Glomerular endothelial cell (primary cell): ENCODE measurements at regions not wholly inside any gene's neighbourhood (a gene's known extent, or its start where the extent isn't known, plus 50 kb on each side); places are given as distances from the start of the nearest gene placed in this dataset.

Source experiments
- DNase-seq: peaks from one replicate; pipeline ENCODE4 v3.0.0-alpha.2; 2011; ENCODE audit warnings: low read depth, low spot score; ENCODE audit errors: extremely low read depth

GRCh38 chr2:54360055-54360792 is 95.9 kb upstream of the SPTBN1 start:
- peak; percentile 85 for DNase-seq

- no peak for DNase-seq
These were observed 91.7 kb upstream of the SPTBN1 start for GRCh38 chr2:54364409-54364808.

- DNase-seq = no peak
These were observed 90.5 kb upstream of the SPTBN1 start for GRCh38 chr2:54365661-54366060.

- DNase-seq = no peak
These were observed 89.4 kb upstream of the SPTBN1 start for GRCh38 chr2:54366487-54367280.

GRCh38 chr2:54370405-54371104 is 85.6 kb upstream of the SPTBN1 start:
- DNase-seq = no peak

- no peak for DNase-seq
These were observed 84.6 kb upstream of the SPTBN1 start for GRCh38 chr2:54371460-54372065.

DNA sequence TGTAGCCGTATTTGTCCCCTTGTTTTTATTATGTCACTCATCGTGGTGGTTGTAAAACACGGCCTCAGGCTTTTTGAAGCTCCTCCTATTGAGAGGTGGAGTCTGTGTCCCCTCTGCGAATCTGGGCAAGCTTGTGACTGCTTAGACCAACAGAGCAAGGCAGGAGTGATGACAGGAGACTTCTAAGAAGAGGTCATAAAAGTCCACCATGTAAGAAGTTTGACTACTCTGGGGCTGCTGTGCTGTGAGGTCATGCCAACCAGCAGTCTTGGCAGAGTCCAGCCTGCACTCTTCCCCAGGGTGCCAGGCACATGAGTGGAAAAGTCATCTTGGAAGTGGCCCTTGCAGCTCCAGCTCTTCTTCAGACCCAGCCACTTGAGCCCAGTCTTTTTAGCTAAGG is 83.8 kb upstream of the SPTBN1 start:
- no peak for DNase-seq

DNA sequence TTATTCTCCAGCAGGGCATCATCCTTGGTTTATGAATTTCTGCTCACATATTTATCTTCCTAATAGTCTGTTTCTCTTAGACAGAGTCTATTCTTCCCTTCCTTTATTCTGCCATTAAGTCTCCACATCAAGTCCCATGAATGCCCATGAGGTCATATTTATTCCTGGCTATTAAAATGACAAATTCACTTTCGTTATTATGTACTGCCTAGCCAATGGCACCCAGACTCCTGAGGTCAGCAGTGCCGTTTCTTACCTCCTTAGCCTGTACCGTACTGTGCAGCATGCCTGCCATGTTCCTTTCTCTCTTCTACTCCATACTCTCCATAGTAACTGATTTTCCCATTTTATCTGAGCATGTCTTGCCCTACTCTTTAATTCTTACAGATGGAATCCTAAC is 82.3 kb upstream of the SPTBN1 start:
- no peak for DNase-seq

- DNase-seq = no peak
These were observed 81.3 kb upstream of the SPTBN1 start for GRCh38 chr2:54374591-54375364.

DNA sequence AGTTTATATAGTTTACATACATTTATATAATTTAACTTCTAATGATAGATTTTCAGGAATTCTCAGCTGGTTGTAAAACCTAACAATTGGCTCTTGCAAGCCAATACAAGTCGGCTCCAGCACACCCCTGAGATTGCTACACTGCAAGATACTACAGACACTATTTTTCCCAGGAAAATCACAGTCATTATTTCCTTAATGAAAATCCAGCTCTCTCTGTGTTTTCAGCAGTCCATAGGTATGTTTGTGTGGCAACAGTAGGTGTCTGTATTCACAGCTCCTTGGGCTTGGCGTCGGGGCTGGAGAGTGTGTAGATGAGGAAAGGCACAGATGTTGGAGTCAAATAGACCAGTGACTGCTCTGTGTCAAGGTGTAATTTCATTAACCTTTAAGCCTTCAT is 78.7 kb upstream of the SPTBN1 start:
- no peak for DNase-seq

GRCh38 chr2:54377901-54378493 is 78.1 kb upstream of the SPTBN1 start:
- DNase-seq = no peak

DNA sequence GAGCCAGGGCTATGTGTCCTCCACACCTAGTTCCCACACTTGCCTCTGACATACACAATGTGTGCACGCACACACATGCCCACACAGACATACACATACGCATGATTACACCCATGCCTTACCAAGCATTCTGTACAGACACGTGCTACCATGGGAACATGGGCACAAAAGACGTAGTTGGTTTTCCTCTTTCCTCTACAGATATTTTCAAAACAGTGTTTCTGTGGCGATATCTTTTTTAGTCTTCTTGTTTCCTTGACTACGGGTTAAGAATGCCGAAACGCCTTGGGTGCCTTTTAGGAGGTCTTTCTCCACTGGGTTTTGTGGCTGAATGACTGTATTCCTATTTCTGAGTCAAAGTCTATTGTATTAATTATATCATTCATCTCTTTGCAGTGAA is 75.5 kb upstream of the SPTBN1 start:
- no peak for DNase-seq

DNA sequence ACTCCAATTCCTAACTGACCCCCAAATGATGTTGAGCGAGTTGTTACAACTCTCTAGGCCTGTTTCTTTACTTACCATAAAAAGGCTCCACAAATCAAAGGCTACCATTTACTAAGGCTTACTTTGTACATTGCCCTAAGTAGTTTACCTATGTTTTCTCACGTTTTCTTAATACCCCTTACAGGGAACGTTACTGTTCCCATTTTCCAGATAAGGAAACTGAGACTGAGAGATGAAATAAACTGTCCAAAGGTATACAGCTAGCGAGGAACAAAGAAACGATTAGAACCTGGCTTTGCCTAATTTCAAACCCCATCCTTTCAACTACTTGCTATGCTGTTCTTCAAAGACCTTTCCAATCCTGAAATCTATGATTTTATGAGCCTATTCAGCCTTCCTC is 74.8 kb upstream of the SPTBN1 start:
- no peak for DNase-seq

- DNase-seq = no peak
These were observed 73.5 kb upstream of the SPTBN1 start for GRCh38 chr2:54382601-54383000.

GRCh38 chr2:54384301-54385203 is 71.6 kb upstream of the SPTBN1 start:
- no peak for DNase-seq

DNA sequence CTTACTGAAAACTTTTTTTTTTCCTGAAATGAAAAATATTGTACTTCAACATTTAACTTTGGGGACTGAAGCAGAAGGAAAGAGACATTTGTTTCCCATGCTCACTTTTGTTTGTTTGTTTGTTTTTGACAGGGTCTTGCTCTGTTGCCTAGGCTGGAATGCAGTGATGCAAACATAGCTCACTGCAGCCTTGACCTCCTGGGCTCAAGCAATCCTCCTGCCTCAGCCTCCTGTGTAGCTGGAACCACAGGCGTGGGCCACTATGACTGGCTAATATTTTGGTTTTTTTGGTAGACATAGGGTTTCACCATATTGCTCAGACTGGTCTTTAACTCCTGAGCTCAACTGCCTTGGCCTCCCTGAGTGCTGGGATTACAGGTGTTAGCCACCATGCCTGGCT is 70.9 kb upstream of the SPTBN1 start:
- no peak for DNase-seq

GRCh38 chr2:54386585-54386984 is 69.5 kb upstream of the SPTBN1 start:
- DNase-seq = no peak

DNA sequence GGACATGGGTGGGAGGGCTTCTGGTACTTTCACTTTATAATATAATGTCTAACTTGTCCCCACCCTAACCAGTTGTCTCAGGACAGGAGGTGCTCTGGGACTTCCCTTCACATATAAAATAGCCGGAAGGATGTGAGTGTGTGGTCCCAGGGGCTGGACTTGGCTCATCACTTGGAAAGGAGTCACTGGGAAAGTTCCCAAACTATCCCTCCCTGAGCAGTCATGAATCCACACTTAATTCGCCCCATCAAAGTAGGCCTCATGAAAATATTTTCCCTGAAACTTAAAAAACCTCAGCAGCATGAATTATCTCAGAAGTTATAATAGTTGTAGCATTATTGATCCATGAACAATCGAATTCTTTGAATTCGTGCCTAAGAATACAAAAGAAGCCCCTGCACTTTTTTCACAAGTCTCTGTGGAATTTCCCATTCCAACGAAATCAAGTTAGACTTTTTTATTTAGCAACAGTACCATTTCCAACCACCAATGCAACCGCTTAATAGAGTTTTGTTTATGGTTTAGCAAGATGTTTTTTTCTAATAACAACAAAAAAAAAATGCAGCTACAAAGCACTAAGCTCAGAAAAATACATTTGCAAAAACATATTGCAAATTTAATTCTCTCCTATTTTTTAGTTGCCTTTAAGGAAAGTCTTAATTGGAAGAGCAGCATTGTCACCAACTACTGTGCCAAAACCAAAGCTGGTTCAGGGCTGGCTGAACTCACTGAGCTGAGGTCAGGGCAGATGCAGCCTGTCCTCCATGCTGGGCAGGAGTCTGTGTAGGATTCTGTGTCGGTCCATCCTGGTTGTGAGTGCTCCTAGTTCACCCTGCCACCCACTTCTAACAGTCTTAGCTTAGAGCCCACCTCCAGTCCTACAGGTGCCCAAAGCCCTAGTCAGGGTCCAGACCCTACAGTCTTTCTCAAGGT is 68.8 kb upstream of the SPTBN1 start:
- DNase-seq = no peak
